Panc1 (cell line): ENCODE measurements at regions not wholly inside any gene's neighbourhood (a gene's known extent, or its start where the extent isn't known, plus 50 kb on each side); places are given as distances from the start of the nearest gene placed in this dataset.

Experiments used
- CTCF ChIP-seq: fragments of 450-650 bp; IDR thresholded peaks from 2 replicates; pipeline ENCODE4 v1.5.1; 2017; ENCODE audit warnings: mild to moderate bottlenecking
- TF ChIP-seq, protein P1 (sequence below), 2 experiments: IDR thresholded peaks; 2 replicates each; pipeline ENCODE4 v1.6.1; 2011 to 2012; ENCODE audit warnings: low read depth in 2 of 2, control low read depth in 1 of 2, low read length in 1 of 2, mild to moderate bottlenecking in 1 of 2, moderate library complexity in 1 of 2; ENCODE audit not compliant: insufficient read depth in 1 of 2

DNA sequence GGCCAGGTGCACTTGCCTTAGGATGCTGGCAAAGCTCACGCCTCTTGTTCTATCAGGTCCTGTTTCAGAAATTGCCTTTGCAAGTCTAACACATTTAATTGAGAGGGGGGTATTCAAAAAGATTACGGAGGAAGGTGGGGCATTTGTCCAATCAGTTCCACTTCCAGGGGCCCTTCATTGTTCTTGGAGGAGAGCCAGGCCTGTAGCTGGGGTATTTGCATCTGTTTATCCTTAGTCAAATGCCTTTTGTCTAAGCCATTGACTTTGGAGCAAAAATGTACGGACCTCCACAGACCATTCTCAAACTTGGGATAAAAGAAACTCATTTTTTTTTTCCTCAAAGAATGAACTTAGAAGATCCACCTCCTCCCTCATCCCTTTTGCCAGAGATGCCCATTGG, 582.0 kb downstream of the BCL11B start:
- no peak for TF ChIP-seq CTCF
- TF ChIP-seq, protein P1, sequence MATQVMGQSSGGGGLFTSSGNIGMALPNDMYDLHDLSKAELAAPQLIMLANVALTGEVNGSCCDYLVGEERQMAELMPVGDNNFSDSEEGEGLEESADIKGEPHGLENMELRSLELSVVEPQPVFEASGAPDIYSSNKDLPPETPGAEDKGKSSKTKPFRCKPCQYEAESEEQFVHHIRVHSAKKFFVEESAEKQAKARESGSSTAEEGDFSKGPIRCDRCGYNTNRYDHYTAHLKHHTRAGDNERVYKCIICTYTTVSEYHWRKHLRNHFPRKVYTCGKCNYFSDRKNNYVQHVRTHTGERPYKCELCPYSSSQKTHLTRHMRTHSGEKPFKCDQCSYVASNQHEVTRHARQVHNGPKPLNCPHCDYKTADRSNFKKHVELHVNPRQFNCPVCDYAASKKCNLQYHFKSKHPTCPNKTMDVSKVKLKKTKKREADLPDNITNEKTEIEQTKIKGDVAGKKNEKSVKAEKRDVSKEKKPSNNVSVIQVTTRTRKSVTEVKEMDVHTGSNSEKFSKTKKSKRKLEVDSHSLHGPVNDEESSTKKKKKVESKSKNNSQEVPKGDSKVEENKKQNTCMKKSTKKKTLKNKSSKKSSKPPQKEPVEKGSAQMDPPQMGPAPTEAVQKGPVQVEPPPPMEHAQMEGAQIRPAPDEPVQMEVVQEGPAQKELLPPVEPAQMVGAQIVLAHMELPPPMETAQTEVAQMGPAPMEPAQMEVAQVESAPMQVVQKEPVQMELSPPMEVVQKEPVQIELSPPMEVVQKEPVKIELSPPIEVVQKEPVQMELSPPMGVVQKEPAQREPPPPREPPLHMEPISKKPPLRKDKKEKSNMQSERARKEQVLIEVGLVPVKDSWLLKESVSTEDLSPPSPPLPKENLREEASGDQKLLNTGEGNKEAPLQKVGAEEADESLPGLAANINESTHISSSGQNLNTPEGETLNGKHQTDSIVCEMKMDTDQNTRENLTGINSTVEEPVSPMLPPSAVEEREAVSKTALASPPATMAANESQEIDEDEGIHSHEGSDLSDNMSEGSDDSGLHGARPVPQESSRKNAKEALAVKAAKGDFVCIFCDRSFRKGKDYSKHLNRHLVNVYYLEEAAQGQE (IDR thresholded peaks at IDR 0.05; ENCODE audit: insufficient read depth in 1 of 2, low read depth in 2 of 2, low read length in 1 of 2): no peak
